ENCODE measurements at regions not wholly inside any gene's neighbourhood (a gene's known extent, or its start where the extent isn't known, plus 50 kb on each side); places are given as distances from the start of the nearest gene placed in this dataset.

DNA sequence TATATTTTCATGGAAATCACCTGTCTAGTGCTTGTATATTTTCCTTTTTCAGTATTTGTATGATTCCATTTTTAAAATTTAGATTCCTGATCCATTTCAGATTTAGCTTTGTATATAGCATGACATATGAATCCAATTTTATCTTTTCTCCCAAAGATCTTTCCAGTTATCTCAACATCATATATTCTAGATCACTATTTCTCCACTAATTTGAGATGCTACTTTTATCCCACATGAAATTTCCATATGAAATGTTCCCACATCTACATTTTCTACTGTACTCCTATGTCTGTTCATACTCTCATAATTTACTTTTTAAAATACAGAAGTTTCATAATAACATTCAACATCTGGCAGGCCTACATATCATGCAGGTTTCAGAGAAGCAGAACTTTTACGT lies 1784.1 kb downstream of the SLITRK5 start:
- TF ChIP-seq, protein P1, sequence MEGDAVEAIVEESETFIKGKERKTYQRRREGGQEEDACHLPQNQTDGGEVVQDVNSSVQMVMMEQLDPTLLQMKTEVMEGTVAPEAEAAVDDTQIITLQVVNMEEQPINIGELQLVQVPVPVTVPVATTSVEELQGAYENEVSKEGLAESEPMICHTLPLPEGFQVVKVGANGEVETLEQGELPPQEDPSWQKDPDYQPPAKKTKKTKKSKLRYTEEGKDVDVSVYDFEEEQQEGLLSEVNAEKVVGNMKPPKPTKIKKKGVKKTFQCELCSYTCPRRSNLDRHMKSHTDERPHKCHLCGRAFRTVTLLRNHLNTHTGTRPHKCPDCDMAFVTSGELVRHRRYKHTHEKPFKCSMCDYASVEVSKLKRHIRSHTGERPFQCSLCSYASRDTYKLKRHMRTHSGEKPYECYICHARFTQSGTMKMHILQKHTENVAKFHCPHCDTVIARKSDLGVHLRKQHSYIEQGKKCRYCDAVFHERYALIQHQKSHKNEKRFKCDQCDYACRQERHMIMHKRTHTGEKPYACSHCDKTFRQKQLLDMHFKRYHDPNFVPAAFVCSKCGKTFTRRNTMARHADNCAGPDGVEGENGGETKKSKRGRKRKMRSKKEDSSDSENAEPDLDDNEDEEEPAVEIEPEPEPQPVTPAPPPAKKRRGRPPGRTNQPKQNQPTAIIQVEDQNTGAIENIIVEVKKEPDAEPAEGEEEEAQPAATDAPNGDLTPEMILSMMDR (conservative IDR thresholded peaks at IDR 0.05; ENCODE audit: low read depth, low read length) = no peak
- TF ChIP-seq, protein P2, sequence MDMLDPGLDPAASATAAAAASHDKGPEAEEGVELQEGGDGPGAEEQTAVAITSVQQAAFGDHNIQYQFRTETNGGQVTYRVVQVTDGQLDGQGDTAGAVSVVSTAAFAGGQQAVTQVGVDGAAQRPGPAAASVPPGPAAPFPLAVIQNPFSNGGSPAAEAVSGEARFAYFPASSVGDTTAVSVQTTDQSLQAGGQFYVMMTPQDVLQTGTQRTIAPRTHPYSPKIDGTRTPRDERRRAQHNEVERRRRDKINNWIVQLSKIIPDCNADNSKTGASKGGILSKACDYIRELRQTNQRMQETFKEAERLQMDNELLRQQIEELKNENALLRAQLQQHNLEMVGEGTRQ (IDR thresholded peaks at IDR 0.05; ENCODE audit: low read depth, low read length) = no peak
- TF ChIP-seq POLR2A (IDR thresholded peaks at IDR 0.05; ENCODE audit: low read depth, low read length) (no peak), MAFK (IDR thresholded peaks at IDR 0.05; ENCODE audit: low read depth, low read length) (no peak), SMC3 (IDR thresholded peaks at IDR 0.05; ENCODE audit: low read depth, low read length) (no peak), RFX5 (IDR thresholded peaks at IDR 0.05; ENCODE audit: low read depth, low read length) (no peak), RCOR1 (IDR thresholded peaks at IDR 0.05; ENCODE audit: insufficient replicate concordance, low read length) (no peak), RAD21 (IDR thresholded peaks at IDR 0.05; ENCODE audit: low read length) (no peak), MXI1 (IDR thresholded peaks at IDR 0.05; ENCODE audit: borderline replicate concordance, low read depth, low read length) (no peak), MAZ (IDR thresholded peaks at IDR 0.05; ENCODE audit: borderline replicate concordance, low read depth, low read length) (no peak), CEBPB (IDR thresholded peaks at IDR 0.05; ENCODE audit: low read depth, low read length) (no peak), BHLHE40 (IDR thresholded peaks at IDR 0.05; ENCODE audit: low read depth, low read length) (no peak)
- TF ChIP-seq, protein P3, sequence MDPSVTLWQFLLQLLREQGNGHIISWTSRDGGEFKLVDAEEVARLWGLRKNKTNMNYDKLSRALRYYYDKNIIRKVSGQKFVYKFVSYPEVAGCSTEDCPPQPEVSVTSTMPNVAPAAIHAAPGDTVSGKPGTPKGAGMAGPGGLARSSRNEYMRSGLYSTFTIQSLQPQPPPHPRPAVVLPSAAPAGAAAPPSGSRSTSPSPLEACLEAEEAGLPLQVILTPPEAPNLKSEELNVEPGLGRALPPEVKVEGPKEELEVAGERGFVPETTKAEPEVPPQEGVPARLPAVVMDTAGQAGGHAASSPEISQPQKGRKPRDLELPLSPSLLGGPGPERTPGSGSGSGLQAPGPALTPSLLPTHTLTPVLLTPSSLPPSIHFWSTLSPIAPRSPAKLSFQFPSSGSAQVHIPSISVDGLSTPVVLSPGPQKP (IDR thresholded peaks at IDR 0.05; ENCODE audit: borderline replicate concordance, low read depth, low read length) = no peak

Measured in IMR-90 (cell line).